ENCODE measurements at regions not wholly inside any gene's neighbourhood (a gene's known extent, or its start where the extent isn't known, plus 50 kb on each side); places are given as distances from the start of the nearest gene placed in this dataset.

DNA sequence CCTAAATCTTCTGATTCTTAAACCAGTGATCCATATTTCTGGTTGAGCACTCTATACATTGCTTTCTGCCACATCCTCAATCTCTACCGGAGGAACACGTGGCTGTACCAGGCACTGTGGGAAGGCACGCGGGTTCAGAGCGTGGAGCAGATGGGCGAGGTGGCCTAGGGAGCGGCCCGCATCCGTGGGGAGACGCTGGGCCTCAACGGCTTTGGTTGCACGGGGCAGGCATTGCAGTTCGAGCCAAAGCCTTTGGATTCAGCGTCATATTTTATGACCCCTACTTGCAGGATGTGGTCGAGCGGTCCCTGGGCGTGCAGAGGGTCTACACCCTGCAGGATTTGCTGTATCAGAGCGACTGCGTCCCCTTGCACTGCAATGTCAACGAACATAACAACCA lies 197.2 kb upstream of the RGMB start:
- intact Hi-C loops (cut with micrococcal nuclease), result no loop called here
- Histone ChIP-seq H3K27ac (ENCODE audit: insufficient read depth, low read length) (no peak overlapping the region), H3K18ac (ENCODE audit: low read depth, low read length) (no peak overlapping the region), H2BK15ac (ENCODE audit: low read depth, low read length) (no peak overlapping the region), H2BK5ac (ENCODE audit: low read depth, low read length, poor library complexity, severe bottlenecking) (no peak overlapping the region), H3K9me3 (ENCODE audit: control insufficient read depth, insufficient read depth, low read length) (no peaks in the 10 kb centered on the region), H3K27me3 (ENCODE audit: control insufficient read depth, insufficient read depth, low read length) (no peaks in the 10 kb centered on the region), H3K9me1 (ENCODE audit: insufficient read depth, low read length) (peaks cover 2% of the 10 kb centered on the region; the same call in 1 of the 2 replicates), H2BK120ac (ENCODE audit: low read depth, low read length) (no peak overlapping the region), H3K4me2 (ENCODE audit: low read depth, low read length) (no peak overlapping the region), H2BK20ac (ENCODE audit: low read depth, low read length) (no peak overlapping the region), H3K36me3 (ENCODE audit: control insufficient read depth, insufficient read depth, low read length) (no peaks in the 10 kb centered on the region), H4K91ac (ENCODE audit: insufficient read depth, low read depth, low read length) (no peak overlapping the region), H3K56ac (ENCODE audit: extremely low read depth, insufficient read depth, low read length) (no peak overlapping the region), H2AK5ac (ENCODE audit: low read depth, low read length) (no peak overlapping the region), H3K79me1 (ENCODE audit: low read depth in 1 of 2, low read length in 2 of 2) (no peaks in the 10 kb centered on the region), H3K4ac (ENCODE audit: low read depth, low read length) (no peak overlapping the region), H3K14ac (replicated peaks; ENCODE audit: low read depth, low read length) (no peak overlapping the region), H4K20me1 (ENCODE audit: insufficient read depth, low read length) (no peaks in the 10 kb centered on the region), H3K9ac (ENCODE audit: low read depth, low read length) (no peak overlapping the region), H3K23ac (ENCODE audit: low read depth, low read length) (no peak overlapping the region), H4K5ac (ENCODE audit: low read depth, low read length) (no peak overlapping the region), H2AK9ac (replicated peaks; ENCODE audit: low read depth, low read length, poor library complexity) (no peak overlapping the region), H4K8ac (ENCODE audit: low read depth in 2 of 2, low read length in 2 of 2) (no peak overlapping the region), H3K4me3 (ENCODE audit: insufficient read depth, low read depth, low read length) (no peak overlapping the region), H3K4me1 (ENCODE audit: control insufficient read depth, insufficient read depth, low read length) (peaks cover 2% of the 10 kb centered on the region; the same call in 1 of the 2 replicates), H2AFZ (replicated peaks; ENCODE audit: low read length, poor library complexity) (no peak overlapping the region)
- TF ChIP-seq RFX5 (IDR thresholded peaks at IDR 0.05; ENCODE audit: low read depth, low read length), result no peak
- no peak for TF ChIP-seq MAFK (IDR thresholded peaks at IDR 0.05; ENCODE audit: low read depth, low read length)
- TF ChIP-seq CHD1 (IDR thresholded peaks at IDR 0.05; ENCODE audit: low read depth, low read length), result no peak
- TF ChIP-seq POLR2A (IDR thresholded peaks at IDR 0.05; ENCODE audit: low read depth, low read length), result no peak
- ChIA-PET POLR2A (ENCODE audit: unreplicated experiment) (no interaction called here), CTCF (no interaction called here)
- DNase-seq (no peak), ATAC-seq (ENCODE audit: low read depth) (no peak)
- no TSS peak for BruUV-seq (replicated peaks)
- WGBS, 2 experiments (ENCODE audit: extremely low coverage in 2 of 2, insufficient read length in 1 of 2), result 96% methylated on average over 15 of the region's 20 CpGs; no CpG with 5 or more reads in 1 of the 2 experiments
- dilution Hi-C loops (cut with HindIII; ENCODE audit: low sequenced_read_pairs, unreplicated experiment), result no loop called here
- in situ Hi-C loops (cut with MboI; ENCODE audit: low sequenced_read_pairs), result no loop called here
